PC-3 (cell line): ENCODE measurements at regions not wholly inside any gene's neighbourhood (a gene's known extent, or its start where the extent isn't known, plus 50 kb on each side); places are given as distances from the start of the nearest gene placed in this dataset.

Experiments used
- ATAC-seq: fragments of 200-7000 bp; cut with Tn5 transposase; 2 replicates; pipeline ENCODE4 v1.9.1; 2020; ENCODE audit warnings: mild to moderate bottlenecking, moderate library complexity
- BruUV-seq: library from RNA; stranded (reverse); fragments of 400-500 nt; replicated peaks from 2 replicates; lab custom pipeline; 2021; lab: Mats Ljungman, UMichigan
- CTCF ChIA-PET: fragments of 300-600 bp; sonication (Branson Sonifier 250); formaldehyde crosslinking; loops from one replicate; lab custom pipeline; 2022; ENCODE audit warnings: antibody characterized with exemption; lab: Charles Lee
- POLR2A ChIA-PET: fragments of 300-600 bp; sonication (Branson Sonifier 250); formaldehyde crosslinking; loops from one replicate; lab custom pipeline; 2022; ENCODE audit warnings: antibody characterized with exemption; ENCODE audit not compliant: unreplicated experiment; lab: Charles Lee
- DNase-seq: peaks from one replicate; pipeline ENCODE4 v3.0.0-alpha.2; 2015
- H2AFZ ChIP-seq: fragments of 300-600 bp; sonication (generic); 2 replicates; pipeline ENCODE4 v1.6.0; 2016; ENCODE audit warnings: antibody characterized with exemption, low read length
- H3F3A ChIP-seq: fragments of 300-600 bp; sonication (generic); one replicate; pipeline ENCODE4 v1.6.0; 2017; ENCODE audit warnings: antibody characterized with exemption, low read length, control low read depth, mild to moderate bottlenecking; ENCODE audit not compliant: unreplicated experiment
- H3K27ac ChIP-seq: fragments of 300-600 bp; sonication (generic); 2 replicates; pipeline ENCODE4 v1.5.1; 2016; ENCODE audit warnings: mild to moderate bottlenecking, low read length
- H3K27me3 ChIP-seq: fragments of 300-600 bp; sonication (generic); 2 replicates; pipeline ENCODE4 v1.6.1; 2016; ENCODE audit warnings: low read length, mixed read lengths
- H3K36me3 ChIP-seq: fragments of 300-600 bp; sonication (generic); 2 replicates; pipeline ENCODE4 v1.6.1; 2016; ENCODE audit warnings: low read depth, mixed run types, low read length, mixed read lengths
- H3K4me1 ChIP-seq: fragments of 300-600 bp; sonication (generic); 2 replicates; pipeline ENCODE4 v1.5.1; 2016; ENCODE audit warnings: low read length; ENCODE audit not compliant: insufficient read depth
- H3K4me2 ChIP-seq: fragments of 300-600 bp; sonication (generic); 2 replicates; pipeline ENCODE4 v1.6.0; 2016; ENCODE audit warnings: low read length
- H3K4me3 ChIP-seq: fragments of 300-600 bp; sonication (generic); 2 replicates; pipeline ENCODE4 v1.5.1; 2016; ENCODE audit warnings: mild to moderate bottlenecking, low read length, mixed read lengths
- H3K79me2 ChIP-seq: fragments of 300-600 bp; sonication (generic); 2 replicates; pipeline ENCODE4 v1.6.1; 2017; ENCODE audit warnings: low read length, mixed read lengths
- H3K9ac ChIP-seq: fragments of 300-600 bp; sonication (generic); 2 replicates; pipeline ENCODE4 v1.6.0; 2016; ENCODE audit warnings: mild to moderate bottlenecking, low read length
- H3K9me2 ChIP-seq: fragments of 300-600 bp; sonication (generic); replicated peaks from 2 replicates; pipeline ENCODE4 v1.6.1; 2016; ENCODE audit warnings: mixed run types, low read length, mixed read lengths
- H3K9me3 ChIP-seq: fragments of 300-600 bp; sonication (generic); 2 replicates; pipeline ENCODE4 v1.6.1; 2016; ENCODE audit warnings: low read length, mixed read lengths
- H4K20me1 ChIP-seq: fragments of 300-600 bp; sonication (generic); 2 replicates; pipeline ENCODE4 v1.6.1; 2016; ENCODE audit warnings: low read length, mixed read lengths
- EZH2 ChIP-seq: fragments of 300-600 bp; sonication (generic); IDR thresholded peaks from one replicate; pipeline ENCODE4 v1.6.1; 2017; ENCODE audit warnings: antibody characterized with exemption, mild to moderate bottlenecking, low read length; ENCODE audit not compliant: unreplicated experiment
- EZH2phosphoT487 ChIP-seq: fragments of 300-600 bp; sonication (generic); IDR thresholded peaks from 2 replicates; pipeline ENCODE4 v1.6.1; 2018; ENCODE audit warnings: mild to moderate bottlenecking, antibody characterized with exemption, low read length, borderline replicate concordance
- intact Hi-C: fragments of 100-400 bp; cut with micrococcal nuclease; formaldehyde crosslinking; loops from 2 replicates; pipeline ENCODE4 v1.9.0; 2023
- TF ChIP-seq, protein P1 (sequence below): fragments of 300-600 bp; sonication (generic); conservative IDR thresholded peaks from 2 replicates; pipeline ENCODE4 v1.5.1; 2017; ENCODE audit warnings: antibody characterized with exemption, low read depth, mild to moderate bottlenecking, low read length

DNA sequence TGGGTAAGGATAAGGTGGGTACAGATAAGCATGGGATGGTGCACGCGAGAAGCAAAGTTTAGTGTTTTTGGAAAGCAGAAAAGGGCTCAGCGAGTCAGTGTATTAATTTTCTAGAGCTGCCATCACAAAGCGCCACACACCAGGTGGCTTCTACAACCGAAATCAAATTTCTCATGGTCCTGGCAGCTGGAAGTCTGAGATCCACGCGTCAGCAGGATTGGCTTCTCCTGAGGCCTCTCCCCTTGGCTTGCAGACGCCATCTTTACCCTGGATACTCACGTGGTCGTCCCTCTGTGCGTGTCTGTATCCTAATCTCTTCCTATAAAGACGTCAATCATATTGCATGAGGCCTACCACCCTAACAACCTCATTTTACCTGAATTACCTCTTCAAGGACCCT, 51.5 kb upstream of the USP29 start:
- Histone ChIP-seq H3K4me3 (no peak overlapping the region), H2AFZ (no peak overlapping the region), H3K4me2 (no peak overlapping the region), H3K36me3 (no peaks in the 10 kb centered on the region), H3K9me2 (no peaks in the 10 kb centered on the region), H3K27me3 (peaks cover 8% of the 10 kb centered on the region), H3K9ac (no peak overlapping the region), H3K4me1 (no peaks in the 10 kb centered on the region), H4K20me1 (no peaks in the 10 kb centered on the region), H3F3A (no peaks in the 10 kb centered on the region), H3K9me3 (peaks cover 3% of the 10 kb centered on the region; the same call in 1 of the 2 replicates), H3K79me2 (no peaks in the 10 kb centered on the region), H3K27ac (no peak overlapping the region)
- no TSS peak for BruUV-seq
- ChIA-PET CTCF (no interaction called here), POLR2A (no interaction called here)
- ATAC-seq (no peak), DNase-seq (no peak)
- intact Hi-C loops: no loop called here
- TF ChIP-seq EZH2phosphoT487 (no peak), EZH2 (no peak)
- TF ChIP-seq, protein P1, sequence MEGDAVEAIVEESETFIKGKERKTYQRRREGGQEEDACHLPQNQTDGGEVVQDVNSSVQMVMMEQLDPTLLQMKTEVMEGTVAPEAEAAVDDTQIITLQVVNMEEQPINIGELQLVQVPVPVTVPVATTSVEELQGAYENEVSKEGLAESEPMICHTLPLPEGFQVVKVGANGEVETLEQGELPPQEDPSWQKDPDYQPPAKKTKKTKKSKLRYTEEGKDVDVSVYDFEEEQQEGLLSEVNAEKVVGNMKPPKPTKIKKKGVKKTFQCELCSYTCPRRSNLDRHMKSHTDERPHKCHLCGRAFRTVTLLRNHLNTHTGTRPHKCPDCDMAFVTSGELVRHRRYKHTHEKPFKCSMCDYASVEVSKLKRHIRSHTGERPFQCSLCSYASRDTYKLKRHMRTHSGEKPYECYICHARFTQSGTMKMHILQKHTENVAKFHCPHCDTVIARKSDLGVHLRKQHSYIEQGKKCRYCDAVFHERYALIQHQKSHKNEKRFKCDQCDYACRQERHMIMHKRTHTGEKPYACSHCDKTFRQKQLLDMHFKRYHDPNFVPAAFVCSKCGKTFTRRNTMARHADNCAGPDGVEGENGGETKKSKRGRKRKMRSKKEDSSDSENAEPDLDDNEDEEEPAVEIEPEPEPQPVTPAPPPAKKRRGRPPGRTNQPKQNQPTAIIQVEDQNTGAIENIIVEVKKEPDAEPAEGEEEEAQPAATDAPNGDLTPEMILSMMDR: no peak

DNA sequence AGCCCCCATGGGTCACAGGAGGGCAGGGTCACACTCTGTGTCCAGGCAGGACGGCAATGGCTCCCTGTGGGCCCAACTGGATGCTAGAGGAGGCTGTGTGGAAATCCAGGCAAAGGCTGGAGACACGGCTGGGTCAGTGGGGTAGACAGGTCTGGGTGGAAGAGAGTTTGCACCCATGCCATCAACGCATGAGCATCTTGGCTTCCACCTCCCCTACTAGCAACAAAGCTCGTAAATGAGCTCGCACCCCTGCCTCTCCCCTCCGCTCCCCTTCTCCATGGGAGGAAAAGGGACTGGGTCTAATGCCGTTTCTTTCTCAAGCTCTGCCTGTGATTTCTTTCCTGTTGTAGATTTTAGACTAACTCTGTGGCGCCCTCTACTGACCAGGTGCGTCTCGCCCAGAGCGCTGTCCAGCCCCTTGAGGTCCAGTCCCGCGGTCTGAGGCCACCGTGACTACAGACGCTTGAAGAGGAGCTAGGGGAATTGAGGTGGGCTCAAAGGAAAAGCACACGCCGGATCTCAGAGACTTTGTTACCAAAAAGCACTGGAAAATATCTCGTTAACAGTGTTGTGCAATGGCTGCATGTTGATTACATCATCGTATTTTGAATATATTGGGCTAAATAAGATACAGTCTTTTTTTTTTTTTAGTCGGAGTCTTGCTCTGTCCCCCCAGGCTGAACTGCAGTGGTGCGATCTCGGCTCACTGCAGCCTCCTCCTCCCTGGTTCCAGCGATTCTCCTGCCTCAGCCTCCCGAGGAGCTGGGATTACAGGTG, 50.7 kb upstream of the USP29 start:
- no TSS peak for BruUV-seq
- Histone ChIP-seq H3K9me2 (no peaks in the 10 kb centered on the region), H3K4me1 (no peaks in the 10 kb centered on the region), H4K20me1 (no peaks in the 10 kb centered on the region), H2AFZ (no peak overlapping the region), H3K36me3 (no peaks in the 10 kb centered on the region), H3K9me3 (peaks cover 3% of the 10 kb centered on the region; the same call in 1 of the 2 replicates), H3K79me2 (no peaks in the 10 kb centered on the region), H3K4me2 (no peak overlapping the region), H3K27me3 (peaks cover 1% of the 10 kb centered on the region; the same call in 1 of the 2 replicates), H3F3A (no peaks in the 10 kb centered on the region), H3K27ac (no peak overlapping the region), H3K9ac (no peak overlapping the region), H3K4me3 (no peak overlapping the region)
- CTCF ChIA-PET: no interaction called here
- POLR2A ChIA-PET: no interaction called here
- no peak for TF ChIP-seq EZH2phosphoT487
- TF ChIP-seq, protein P1: peak; percentile 62
- peak; percentile 4 for DNase-seq
- intact Hi-C loops: no loop called here
- no peak for ATAC-seq
